ENCODE measurements at regions not wholly inside any gene's neighbourhood (a gene's known extent, or its start where the extent isn't known, plus 50 kb on each side); places are given as distances from the start of the nearest gene placed in this dataset.
"Not testable (repeated sequence)": the region's sequence is repeated elsewhere in the genome, so short reads cannot be mapped to it uniquely, and the experiment has no call there.

- DNase-seq (ENCODE audit: low read depth in 2 of 2): no peak
These were observed 832.3 kb downstream of the MTRR start for GRCh38 chr5:8701251-8701650.

GRCh38 chr5:8710426-8710930 lies 835.4 kb downstream of the SEMA5A start:
- no peak for DNase-seq (ENCODE audit: low read depth in 2 of 2)

- no peak for DNase-seq (ENCODE audit: low read depth in 2 of 2)
These were observed 831.7 kb downstream of the SEMA5A start for GRCh38 chr5:8714198-8714597.

- no peak for DNase-seq (ENCODE audit: low read depth in 2 of 2)
These were observed 831.0 kb downstream of the SEMA5A start for GRCh38 chr5:8714861-8715260.

GRCh38 chr5:8719796-8720195 lies 826.1 kb downstream of the SEMA5A start:
- no peak for DNase-seq (ENCODE audit: low read depth in 2 of 2)

GRCh38 chr5:8720506-8720905 lies 825.4 kb downstream of the SEMA5A start:
- no peak for DNase-seq (ENCODE audit: low read depth in 2 of 2)

GRCh38 chr5:8721536-8721935 lies 824.3 kb downstream of the SEMA5A start:
- no peak for DNase-seq (ENCODE audit: low read depth in 2 of 2)

- no peak for DNase-seq (ENCODE audit: low read depth in 2 of 2)
These were observed 819.4 kb downstream of the SEMA5A start for GRCh38 chr5:8726383-8727036.

GRCh38 chr5:8727396-8727795 lies 818.5 kb downstream of the SEMA5A start:
- no peak for DNase-seq (ENCODE audit: low read depth in 2 of 2)

- DNase-seq (ENCODE audit: low read depth in 2 of 2): no peak
These were observed 816.4 kb downstream of the SEMA5A start for GRCh38 chr5:8729437-8729836.

GRCh38 chr5:8730194-8730593 lies 815.7 kb downstream of the SEMA5A start:
- DNase-seq (ENCODE audit: low read depth in 2 of 2): no peak

GRCh38 chr5:8731110-8731509 lies 814.8 kb downstream of the SEMA5A start:
- not testable (repeated sequence) for DNase-seq (ENCODE audit: low read depth in 2 of 2)

- DNase-seq (ENCODE audit: low read depth in 2 of 2): no peak
These were observed 805.3 kb downstream of the SEMA5A start for GRCh38 chr5:8740595-8740994.

GRCh38 chr5:8749556-8749955 lies 796.3 kb downstream of the SEMA5A start:
- no peak for DNase-seq (ENCODE audit: low read depth in 2 of 2)

- no peak for DNase-seq (ENCODE audit: low read depth in 2 of 2)
These were observed 795.8 kb downstream of the SEMA5A start for GRCh38 chr5:8750100-8750499.

- DNase-seq (ENCODE audit: low read depth in 2 of 2): no peak
These were observed 793.9 kb downstream of the SEMA5A start for GRCh38 chr5:8751971-8752370.

- DNase-seq (ENCODE audit: low read depth in 2 of 2): no peak
These were observed 793.3 kb downstream of the SEMA5A start for GRCh38 chr5:8752595-8752994.

GRCh38 chr5:8756498-8757084 lies 789.3 kb downstream of the SEMA5A start:
- DNase-seq (ENCODE audit: low read depth in 2 of 2): no peak

GRCh38 chr5:8765886-8766285 lies 780.0 kb downstream of the SEMA5A start:
- DNase-seq (ENCODE audit: low read depth in 2 of 2): no peak

- no peak for DNase-seq (ENCODE audit: low read depth in 2 of 2)
These were observed 779.4 kb downstream of the SEMA5A start for GRCh38 chr5:8766448-8766847.

GRCh38 chr5:8767111-8767510 lies 778.8 kb downstream of the SEMA5A start:
- no peak for DNase-seq (ENCODE audit: low read depth in 2 of 2)

GRCh38 chr5:8767746-8768145 lies 778.1 kb downstream of the SEMA5A start:
- no peak for DNase-seq (ENCODE audit: low read depth in 2 of 2)

GRCh38 chr5:8769631-8770030 lies 776.2 kb downstream of the SEMA5A start:
- DNase-seq (ENCODE audit: low read depth in 2 of 2): no peak

GRCh38 chr5:8770431-8770830 lies 775.4 kb downstream of the SEMA5A start:
- DNase-seq (ENCODE audit: low read depth in 2 of 2): no peak
